NT2/D1 (cell line): ENCODE measurements at regions not wholly inside any gene's neighbourhood (a gene's known extent, or its start where the extent isn't known, plus 50 kb on each side); places are given as distances from the start of the nearest gene placed in this dataset.

Experiments
- SUZ12 ChIP-seq: IDR thresholded peaks from 2 replicates; pipeline ENCODE4 v1.6.1; 2011; ENCODE audit not compliant: insufficient read length, insufficient read depth; ENCODE audit errors: extremely low read depth
- YY1 ChIP-seq: IDR thresholded peaks from 2 replicates; pipeline ENCODE4 v1.6.1; 2011; ENCODE audit not compliant: insufficient read length, insufficient read depth

GRCh38 chr6:154908723-154909122 lies 86.4 kb upstream of the TIAM2 start:
- no peak for TF ChIP-seq YY1
- no peak for TF ChIP-seq SUZ12
